Kidney (tissue), 13 donors: ENCODE measurements at regions not wholly inside any gene's neighbourhood (a gene's known extent, or its start where the extent isn't known, plus 50 kb on each side); places are given as distances from the start of the nearest gene placed in this dataset.

Source experiments
- DNase-seq, 5 donors: peaks; one replicate each; pipeline ENCODE4 v3.0.0-alpha.2; 2013 to 2020
- FAIRE-seq: peaks from 2 replicates; lab custom pipeline; 2012; peaks lifted over from hg19 to GRCh38; lab: Jason Lieb, UNC
- H3K27ac ChIP-seq, 2 donors: one replicate each; pipeline ENCODE4 v1.7.0; 2013; ENCODE audit warnings: low read depth in 2 of 2, low read length in 2 of 2, inconsistent platforms in 1 of 2
- H3K27me3 ChIP-seq: one replicate; pipeline ENCODE4 v1.7.1; 2013; ENCODE audit warnings: low read length, inconsistent platforms; ENCODE audit not compliant: control insufficient read depth, insufficient read depth
- H3K36me3 ChIP-seq, 3 donors: one replicate each; pipeline versions ENCODE4 v1.7.0 to v1.7.1; 2013; ENCODE audit warnings: low read length in 3 of 3, control low read depth in 1 of 3, inconsistent platforms in 1 of 3; ENCODE audit not compliant: insufficient read depth in 3 of 3, control insufficient read depth in 2 of 3
- H3K4me1 ChIP-seq, 3 donors: one replicate each; pipeline versions ENCODE4 v1.7.0 to v1.7.1; 2013; ENCODE audit warnings: low read length in 3 of 3, inconsistent platforms in 1 of 3, low read depth in 1 of 3; ENCODE audit not compliant: control insufficient read depth in 2 of 3, insufficient read depth in 2 of 3
- H3K4me3 ChIP-seq, 3 donors: one replicate each; pipeline versions ENCODE4 v1.7.0 to v1.8.1; 2013; ENCODE audit warnings: low read length in 3 of 3, control low read depth in 1 of 3, inconsistent platforms in 1 of 3
- H3K9ac ChIP-seq, 3 donors: one replicate each; pipeline versions ENCODE4 v1.7.0 to v1.7.1; 2013; ENCODE audit warnings: low read length in 3 of 3, control low read depth in 1 of 3, inconsistent platforms in 1 of 3
- H3K9me3 ChIP-seq, 3 donors: one replicate each; pipeline versions ENCODE4 v1.7.0 to v1.7.1; 2013; ENCODE audit warnings: low read length in 3 of 3, control low read depth in 1 of 3, inconsistent platforms in 1 of 3; ENCODE audit not compliant: control insufficient read depth in 2 of 3, insufficient read depth in 1 of 3
- intact Hi-C: fragments of 100-400 bp; cut with DNase I; formaldehyde crosslinking; loops from one replicate; pipeline ENCODE4 v1.11.1; 2022
- TF ChIP-seq, protein P1 (sequence below): IDR thresholded peaks from 3 replicates; pipeline ENCODE4 v1.5.1; 2012; ENCODE audit warnings: mild to moderate bottlenecking, moderate library complexity, borderline replicate concordance; ENCODE audit not compliant: insufficient read depth; ENCODE audit errors: extremely low read depth
- donor health status: control.
- donor health status: control.
- donor health status: control.
- donor health status: control.
- donor health status: control.
- donor health status: DM: yes; HTN: yes; CAD: no.
- donor health status: Normal renal cell carcinoma (clear cell type).

DNA sequence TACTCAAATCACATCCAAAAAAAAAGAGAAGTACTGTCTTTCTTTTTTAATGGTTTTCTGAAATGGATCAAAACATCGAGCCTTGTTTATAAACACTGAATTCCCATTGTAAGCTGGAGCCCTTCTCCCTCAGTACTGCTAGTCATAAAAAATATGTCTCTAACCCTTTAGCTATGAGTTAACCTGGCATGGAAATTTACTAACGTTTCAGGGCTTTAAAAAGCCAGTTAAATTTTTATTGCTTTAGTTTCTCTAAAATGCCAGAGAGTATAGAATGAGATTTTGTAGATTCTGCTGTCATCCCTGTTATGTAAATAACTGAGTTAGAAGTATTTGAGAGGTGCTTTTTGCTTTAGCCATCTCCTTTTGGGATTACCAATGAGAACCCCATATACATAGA lies 528.3 kb downstream of the EFNB2 start:
- Histone ChIP-seq H3K27me3 (no peaks in the 10 kb centered on the region), H3K4me1 (no peaks in the 10 kb centered on the region), H3K9ac (no peak overlapping the region), H3K4me3 (no peak overlapping the region), H3K27ac (no peak overlapping the region), H3K9me3 (no peaks in the 10 kb centered on the region), H3K36me3 (no peaks in the 10 kb centered on the region)
- DNase-seq = no peak
- TF ChIP-seq, protein P1, sequence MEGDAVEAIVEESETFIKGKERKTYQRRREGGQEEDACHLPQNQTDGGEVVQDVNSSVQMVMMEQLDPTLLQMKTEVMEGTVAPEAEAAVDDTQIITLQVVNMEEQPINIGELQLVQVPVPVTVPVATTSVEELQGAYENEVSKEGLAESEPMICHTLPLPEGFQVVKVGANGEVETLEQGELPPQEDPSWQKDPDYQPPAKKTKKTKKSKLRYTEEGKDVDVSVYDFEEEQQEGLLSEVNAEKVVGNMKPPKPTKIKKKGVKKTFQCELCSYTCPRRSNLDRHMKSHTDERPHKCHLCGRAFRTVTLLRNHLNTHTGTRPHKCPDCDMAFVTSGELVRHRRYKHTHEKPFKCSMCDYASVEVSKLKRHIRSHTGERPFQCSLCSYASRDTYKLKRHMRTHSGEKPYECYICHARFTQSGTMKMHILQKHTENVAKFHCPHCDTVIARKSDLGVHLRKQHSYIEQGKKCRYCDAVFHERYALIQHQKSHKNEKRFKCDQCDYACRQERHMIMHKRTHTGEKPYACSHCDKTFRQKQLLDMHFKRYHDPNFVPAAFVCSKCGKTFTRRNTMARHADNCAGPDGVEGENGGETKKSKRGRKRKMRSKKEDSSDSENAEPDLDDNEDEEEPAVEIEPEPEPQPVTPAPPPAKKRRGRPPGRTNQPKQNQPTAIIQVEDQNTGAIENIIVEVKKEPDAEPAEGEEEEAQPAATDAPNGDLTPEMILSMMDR = no peak
- FAIRE-seq = no peak
- intact Hi-C loops = no loop called here

DNA sequence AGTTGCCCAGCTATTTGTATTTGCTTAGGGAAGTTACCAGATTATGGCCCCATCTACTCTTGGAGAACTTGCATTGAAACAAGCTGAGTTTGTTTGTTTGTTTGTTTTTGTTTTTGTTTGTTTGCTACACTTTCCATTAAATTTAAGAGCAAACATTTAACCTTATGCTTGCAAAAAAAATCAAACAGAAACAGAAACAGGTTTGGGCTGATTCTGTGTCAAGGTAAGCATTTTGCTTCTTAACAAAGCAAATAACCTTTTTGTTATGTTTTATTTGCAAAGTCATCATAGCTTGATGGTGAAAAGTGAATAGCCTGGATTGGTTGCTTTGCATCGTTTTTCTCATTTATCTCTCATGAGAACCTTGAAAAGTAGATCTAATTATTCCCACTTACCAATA lies 531.8 kb downstream of the EFNB2 start:
- no peaks in the 10 kb centered on the region for H3K36me3 ChIP-seq
- no peak overlapping the region for H3K27ac ChIP-seq
- peaks cover 0 to under 1% (median 0%) of the 10 kb centered on the region in 3 donors for H3K9me3 ChIP-seq
- no peak overlapping the region for H3K4me3 ChIP-seq
- TF ChIP-seq, protein P1 = no peak
- DNase-seq (no peak), FAIRE-seq (no peak)
- H3K9ac ChIP-seq = no peak overlapping the region
- H3K4me1 ChIP-seq = no peaks in the 10 kb centered on the region
- no peaks in the 10 kb centered on the region for H3K27me3 ChIP-seq
- intact Hi-C loops = no loop called here

DNA sequence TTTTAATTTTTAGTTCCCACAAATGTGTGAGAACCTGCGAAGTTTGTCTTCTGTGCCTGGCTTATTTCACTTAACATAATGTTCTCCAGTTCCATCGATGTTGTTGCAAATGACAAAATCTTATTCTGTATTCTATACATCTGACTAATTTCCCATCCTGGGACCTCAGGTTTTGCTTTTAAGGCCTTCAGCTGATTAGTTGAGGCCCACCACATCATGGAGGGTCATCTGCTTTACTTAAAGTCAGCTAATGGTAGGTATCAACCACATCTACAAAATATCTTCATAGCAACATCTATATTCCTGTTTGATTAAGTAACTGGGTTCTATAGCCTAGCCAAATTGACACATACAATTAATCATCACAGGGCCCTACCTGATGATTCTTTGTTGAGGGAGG lies 534.0 kb downstream of the EFNB2 start:
- Histone ChIP-seq H3K4me1 (peaks cover 0 to 6% (median 0%) of the 10 kb centered on the region in 3 donors), H3K9me3 (peaks cover 0 to 1% (median 0%) of the 10 kb centered on the region in 3 donors), H3K27me3 (no peaks in the 10 kb centered on the region), H3K9ac (no peak overlapping the region), H3K27ac (no peak overlapping the region), H3K36me3 (no peaks in the 10 kb centered on the region), H3K4me3 (no peak overlapping the region)
- FAIRE-seq = no peak
- intact Hi-C loops = no loop called here
- TF ChIP-seq, protein P1 = no peak
- no peak for DNase-seq
